IPS-18a (cell line): ENCODE measurements at regions not wholly inside any gene's neighbourhood (a gene's known extent, or its start where the extent isn't known, plus 50 kb on each side); places are given as distances from the start of the nearest gene placed in this dataset.

Source experiments
- H3K27ac ChIP-seq: one replicate; pipeline ENCODE4 v1.5.1; 2013; ENCODE audit warnings: low read length
- H3K27me3 ChIP-seq: one replicate; pipeline ENCODE4 v1.6.1; 2013; ENCODE audit warnings: mild to moderate bottlenecking, low read length; ENCODE audit not compliant: control insufficient read depth, insufficient read depth
- H3K36me3 ChIP-seq: one replicate; pipeline ENCODE4 v1.6.1; 2013; ENCODE audit warnings: low read depth, low read length; ENCODE audit not compliant: control insufficient read depth
- H3K4me1 ChIP-seq: one replicate; pipeline ENCODE4 v1.6.1; 2013; ENCODE audit warnings: low read depth, low read length; ENCODE audit not compliant: control insufficient read depth
- H3K4me3 ChIP-seq: one replicate; pipeline ENCODE4 v1.5.1; 2013; ENCODE audit warnings: low read length
- H3K9ac ChIP-seq: one replicate; pipeline ENCODE4 v1.6.1; 2013; ENCODE audit warnings: mild to moderate bottlenecking, low read length, moderate library complexity
- H3K9me3 ChIP-seq: one replicate; pipeline ENCODE4 v1.6.1; 2013; ENCODE audit warnings: low read depth, low read length; ENCODE audit not compliant: control insufficient read depth

- Histone ChIP-seq H3K4me3 (no peak overlapping the region), H3K27me3 (no peaks in the 10 kb centered on the region), H3K4me1 (no peaks in the 10 kb centered on the region), H3K9me3 (no peaks in the 10 kb centered on the region), H3K27ac (no peak overlapping the region), H3K36me3 (no peaks in the 10 kb centered on the region), H3K9ac (no peak overlapping the region)
Measured at GRCh38 chr2:4553241-4553640, 849.9 kb downstream of the DCDC2C start.

GRCh38 chr2:4556135-4556896 is 852.9 kb downstream of the DCDC2C start:
- Histone ChIP-seq H3K4me3 (no peak overlapping the region), H3K4me1 (no peaks in the 10 kb centered on the region), H3K9me3 (no peaks in the 10 kb centered on the region), H3K36me3 (no peaks in the 10 kb centered on the region), H3K27me3 (no peaks in the 10 kb centered on the region), H3K27ac (no peak overlapping the region), H3K9ac (no peak overlapping the region)

- no peak overlapping the region for H3K9ac ChIP-seq
- H3K4me3 ChIP-seq: no peak overlapping the region
- H3K27ac ChIP-seq: no peak overlapping the region
- no peaks in the 10 kb centered on the region for H3K9me3 ChIP-seq
- no peaks in the 10 kb centered on the region for H3K27me3 ChIP-seq
- H3K36me3 ChIP-seq: no peaks in the 10 kb centered on the region
- no peaks in the 10 kb centered on the region for H3K4me1 ChIP-seq
Measured at GRCh38 chr2:4561196-4561595, 857.8 kb downstream of the DCDC2C start.

- Histone ChIP-seq H3K4me3 (no peak overlapping the region), H3K9ac (no peak overlapping the region), H3K4me1 (peaks cover 12% of the 10 kb centered on the region), H3K27me3 (no peaks in the 10 kb centered on the region), H3K27ac (no peak overlapping the region), H3K9me3 (peaks cover 5% of the 10 kb centered on the region), H3K36me3 (no peaks in the 10 kb centered on the region)
Measured at GRCh38 chr2:4576075-4576474, 872.7 kb downstream of the DCDC2C start.

GRCh38 chr2:4579977-4580376 is 876.6 kb downstream of the DCDC2C start:
- no peak overlapping the region for H3K4me3 ChIP-seq
- H3K27me3 ChIP-seq: no peaks in the 10 kb centered on the region
- H3K9ac ChIP-seq: no peak overlapping the region
- H3K36me3 ChIP-seq: no peaks in the 10 kb centered on the region
- peaks cover 5% of the 10 kb centered on the region for H3K9me3 ChIP-seq
- no peak overlapping the region for H3K27ac ChIP-seq
- peaks cover 12% of the 10 kb centered on the region for H3K4me1 ChIP-seq

GRCh38 chr2:4585057-4585635 is 881.8 kb downstream of the DCDC2C start:
- H3K27me3 ChIP-seq: no peaks in the 10 kb centered on the region
- no peaks in the 10 kb centered on the region for H3K36me3 ChIP-seq
- no peak overlapping the region for H3K9ac ChIP-seq
- H3K4me1 ChIP-seq: no peaks in the 10 kb centered on the region
- H3K27ac ChIP-seq: no peak overlapping the region
- H3K9me3 ChIP-seq: no peaks in the 10 kb centered on the region
- no peak overlapping the region for H3K4me3 ChIP-seq

- H3K9ac ChIP-seq: no peak overlapping the region
- no peaks in the 10 kb centered on the region for H3K36me3 ChIP-seq
- no peaks in the 10 kb centered on the region for H3K9me3 ChIP-seq
- H3K27ac ChIP-seq: no peak overlapping the region
- no peak overlapping the region for H3K4me3 ChIP-seq
- no peaks in the 10 kb centered on the region for H3K4me1 ChIP-seq
- H3K27me3 ChIP-seq: no peaks in the 10 kb centered on the region
Measured at GRCh38 chr2:4588606-4589005, 885.2 kb downstream of the DCDC2C start.

- no peaks in the 10 kb centered on the region for H3K27me3 ChIP-seq
- H3K4me3 ChIP-seq: no peak overlapping the region
- H3K9me3 ChIP-seq: no peaks in the 10 kb centered on the region
- H3K9ac ChIP-seq: no peak overlapping the region
- H3K4me1 ChIP-seq: no peaks in the 10 kb centered on the region
- H3K27ac ChIP-seq: no peak overlapping the region
- no peaks in the 10 kb centered on the region for H3K36me3 ChIP-seq
Measured at GRCh38 chr2:4591261-4591660, 887.9 kb downstream of the DCDC2C start.

GRCh38 chr2:4597400-4597799 is 894.0 kb downstream of the DCDC2C start:
- no peak overlapping the region for H3K9ac ChIP-seq
- no peaks in the 10 kb centered on the region for H3K27me3 ChIP-seq
- H3K4me3 ChIP-seq: no peak overlapping the region
- no peaks in the 10 kb centered on the region for H3K4me1 ChIP-seq
- no peaks in the 10 kb centered on the region for H3K36me3 ChIP-seq
- H3K9me3 ChIP-seq: no peaks in the 10 kb centered on the region
- H3K27ac ChIP-seq: no peak overlapping the region

GRCh38 chr2:4604767-4605166 is 901.4 kb downstream of the DCDC2C start:
- no peak overlapping the region for H3K27ac ChIP-seq

GRCh38 chr2:4618141-4618540 is 914.8 kb downstream of the DCDC2C start:
- H3K9me3 ChIP-seq: no peaks in the 10 kb centered on the region
- no peaks in the 10 kb centered on the region for H3K27me3 ChIP-seq
- no peak overlapping the region for H3K9ac ChIP-seq
- H3K4me1 ChIP-seq: no peaks in the 10 kb centered on the region
- H3K36me3 ChIP-seq: no peaks in the 10 kb centered on the region
- H3K4me3 ChIP-seq: no peak overlapping the region
- H3K27ac ChIP-seq: no peak overlapping the region

More at GRCh38 chr2:4604767-4605166, 901.4 kb downstream of the DCDC2C start:
- no peaks in the 10 kb centered on the region for H3K9me3 ChIP-seq
- H3K4me3 ChIP-seq: no peak overlapping the region
- H3K4me1 ChIP-seq: no peaks in the 10 kb centered on the region
- no peaks in the 10 kb centered on the region for H3K27me3 ChIP-seq
- H3K36me3 ChIP-seq: no peaks in the 10 kb centered on the region
- no peak overlapping the region for H3K9ac ChIP-seq

GRCh38 chr2:4618630-4619228 is 915.4 kb downstream of the DCDC2C start:
- Histone ChIP-seq H3K36me3 (no peaks in the 10 kb centered on the region), H3K27ac (no peak overlapping the region), H3K4me1 (no peaks in the 10 kb centered on the region), H3K27me3 (no peaks in the 10 kb centered on the region), H3K9me3 (no peaks in the 10 kb centered on the region), H3K9ac (no peak overlapping the region), H3K4me3 (no peak overlapping the region)
